Right lobe of liver (tissue), 4 donors: ENCODE measurements at regions not wholly inside any gene's neighbourhood (a gene's known extent, or its start where the extent isn't known, plus 50 kb on each side); places are given as distances from the start of the nearest gene placed in this dataset.

Experiments
- POLR2A ChIP-seq: fragments of 450-650 bp; IDR thresholded peaks from one replicate; pipeline ENCODE4 v1.6.1; 2017; ENCODE audit warnings: antibody characterized with exemption, mild to moderate bottlenecking
- TF ChIP-seq, protein P1 (sequence below), 4 donors: fragments of 200-600 bp in 3 of 4; fragments of 450-650 bp in 1 of 4; IDR thresholded peaks; one replicate each; pipeline versions ENCODE4 v1.5.1 to v1.8.0; 2016 to 2022; ENCODE audit warnings: antibody characterized with exemption in 4 of 4, mild to moderate bottlenecking in 2 of 4
- donor health status: DM: no; HTN: no; CAD: no.
- donor health status: DM: no; HTN: no; CAD: no.
- donor health status: DM: no; HTN: yes; CAD: no.

DNA sequence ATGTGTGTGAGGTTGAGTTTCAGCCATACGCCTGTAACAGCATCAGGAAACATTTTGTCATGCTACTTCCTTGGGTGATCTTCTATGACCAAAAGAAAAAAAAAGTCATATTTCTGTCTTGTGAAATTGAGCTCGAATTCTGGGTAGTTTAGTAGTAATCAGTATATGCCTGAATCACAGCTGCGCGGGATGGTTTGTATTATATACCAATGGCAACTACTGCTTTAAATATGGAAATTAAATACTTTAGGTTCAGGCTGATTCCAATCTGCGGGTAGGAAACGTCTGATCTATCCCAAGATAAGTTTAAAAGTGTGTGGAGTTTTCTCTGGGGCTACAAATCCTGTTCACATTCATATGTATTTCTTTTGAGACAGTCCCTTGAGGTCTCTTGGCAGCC lies 115.6 kb upstream of the FERMT1 start:
- TF ChIP-seq, protein P1, sequence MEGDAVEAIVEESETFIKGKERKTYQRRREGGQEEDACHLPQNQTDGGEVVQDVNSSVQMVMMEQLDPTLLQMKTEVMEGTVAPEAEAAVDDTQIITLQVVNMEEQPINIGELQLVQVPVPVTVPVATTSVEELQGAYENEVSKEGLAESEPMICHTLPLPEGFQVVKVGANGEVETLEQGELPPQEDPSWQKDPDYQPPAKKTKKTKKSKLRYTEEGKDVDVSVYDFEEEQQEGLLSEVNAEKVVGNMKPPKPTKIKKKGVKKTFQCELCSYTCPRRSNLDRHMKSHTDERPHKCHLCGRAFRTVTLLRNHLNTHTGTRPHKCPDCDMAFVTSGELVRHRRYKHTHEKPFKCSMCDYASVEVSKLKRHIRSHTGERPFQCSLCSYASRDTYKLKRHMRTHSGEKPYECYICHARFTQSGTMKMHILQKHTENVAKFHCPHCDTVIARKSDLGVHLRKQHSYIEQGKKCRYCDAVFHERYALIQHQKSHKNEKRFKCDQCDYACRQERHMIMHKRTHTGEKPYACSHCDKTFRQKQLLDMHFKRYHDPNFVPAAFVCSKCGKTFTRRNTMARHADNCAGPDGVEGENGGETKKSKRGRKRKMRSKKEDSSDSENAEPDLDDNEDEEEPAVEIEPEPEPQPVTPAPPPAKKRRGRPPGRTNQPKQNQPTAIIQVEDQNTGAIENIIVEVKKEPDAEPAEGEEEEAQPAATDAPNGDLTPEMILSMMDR (IDR thresholded peaks at IDR 0.05), result no peak
- no peak for TF ChIP-seq POLR2A
